ENCODE measurements at regions not wholly inside any gene's neighbourhood (a gene's known extent, or its start where the extent isn't known, plus 50 kb on each side); places are given as distances from the start of the nearest gene placed in this dataset.

DNA sequence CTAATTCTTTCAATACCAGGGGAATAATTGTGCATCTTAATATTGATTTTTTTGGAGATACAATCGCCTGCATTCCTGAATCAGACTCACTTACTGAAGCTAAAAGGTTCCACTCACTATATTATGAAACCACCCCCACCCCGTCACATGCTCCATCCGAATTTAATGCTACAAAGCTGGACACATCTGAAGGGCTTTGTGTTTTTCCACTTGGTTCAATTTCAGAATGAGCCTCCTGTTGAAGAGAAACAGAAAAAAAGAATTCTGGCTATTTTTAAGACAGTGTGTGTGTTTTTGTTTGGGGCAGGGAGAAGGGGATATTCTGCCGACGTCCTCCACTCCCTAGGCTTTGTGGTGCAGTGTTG lies 165.5 kb upstream of the TBX20 start:
- H3K27me3 ChIP-seq (ENCODE audit: control insufficient read depth, insufficient read depth, low read length): no peaks in the 10 kb centered on the region
- no peak overlapping the region for H3K27ac Mint-ChIP-seq
- H3K9me3 Mint-ChIP-seq: no peaks in the 10 kb centered on the region
- 76% methylated on average over 5 of the region's 5 CpGs for WGBS (ENCODE audit: insufficient coverage)
- TF ChIP-seq, protein P1, sequence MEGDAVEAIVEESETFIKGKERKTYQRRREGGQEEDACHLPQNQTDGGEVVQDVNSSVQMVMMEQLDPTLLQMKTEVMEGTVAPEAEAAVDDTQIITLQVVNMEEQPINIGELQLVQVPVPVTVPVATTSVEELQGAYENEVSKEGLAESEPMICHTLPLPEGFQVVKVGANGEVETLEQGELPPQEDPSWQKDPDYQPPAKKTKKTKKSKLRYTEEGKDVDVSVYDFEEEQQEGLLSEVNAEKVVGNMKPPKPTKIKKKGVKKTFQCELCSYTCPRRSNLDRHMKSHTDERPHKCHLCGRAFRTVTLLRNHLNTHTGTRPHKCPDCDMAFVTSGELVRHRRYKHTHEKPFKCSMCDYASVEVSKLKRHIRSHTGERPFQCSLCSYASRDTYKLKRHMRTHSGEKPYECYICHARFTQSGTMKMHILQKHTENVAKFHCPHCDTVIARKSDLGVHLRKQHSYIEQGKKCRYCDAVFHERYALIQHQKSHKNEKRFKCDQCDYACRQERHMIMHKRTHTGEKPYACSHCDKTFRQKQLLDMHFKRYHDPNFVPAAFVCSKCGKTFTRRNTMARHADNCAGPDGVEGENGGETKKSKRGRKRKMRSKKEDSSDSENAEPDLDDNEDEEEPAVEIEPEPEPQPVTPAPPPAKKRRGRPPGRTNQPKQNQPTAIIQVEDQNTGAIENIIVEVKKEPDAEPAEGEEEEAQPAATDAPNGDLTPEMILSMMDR (IDR thresholded peaks at IDR 0.05): no peak
- intact Hi-C loops (cut with micrococcal nuclease): no loop called here
- H3K36me3 ChIP-seq (ENCODE audit: control insufficient read depth, insufficient read depth, low read length): no peaks in the 10 kb centered on the region
- no peak overlapping the region for H3K27ac ChIP-seq (ENCODE audit: low read length)
- peaks cover 9 to 16% of the 10 kb centered on the region in 2 donors for H3K27me3 Mint-ChIP-seq (ENCODE audit: low read depth in 2 of 2)
- ATAC-seq (no peak), DNase-seq (no peak)
- H3K4me1 Mint-ChIP-seq: peaks cover 0 to 6% of the 10 kb centered on the region in 2 donors
- no peaks in the 10 kb centered on the region for H3K4me1 ChIP-seq (ENCODE audit: control insufficient read depth, insufficient read depth, low read length)
- H3K4me3 ChIP-seq (ENCODE audit: low read length): no peak overlapping the region
- H3K36me3 Mint-ChIP-seq: no peaks in the 10 kb centered on the region
- no peak overlapping the region for H3K4me3 Mint-ChIP-seq
- H3K9me3 ChIP-seq (ENCODE audit: control insufficient read depth, insufficient read depth, low read length): no peaks in the 10 kb centered on the region

DNA sequence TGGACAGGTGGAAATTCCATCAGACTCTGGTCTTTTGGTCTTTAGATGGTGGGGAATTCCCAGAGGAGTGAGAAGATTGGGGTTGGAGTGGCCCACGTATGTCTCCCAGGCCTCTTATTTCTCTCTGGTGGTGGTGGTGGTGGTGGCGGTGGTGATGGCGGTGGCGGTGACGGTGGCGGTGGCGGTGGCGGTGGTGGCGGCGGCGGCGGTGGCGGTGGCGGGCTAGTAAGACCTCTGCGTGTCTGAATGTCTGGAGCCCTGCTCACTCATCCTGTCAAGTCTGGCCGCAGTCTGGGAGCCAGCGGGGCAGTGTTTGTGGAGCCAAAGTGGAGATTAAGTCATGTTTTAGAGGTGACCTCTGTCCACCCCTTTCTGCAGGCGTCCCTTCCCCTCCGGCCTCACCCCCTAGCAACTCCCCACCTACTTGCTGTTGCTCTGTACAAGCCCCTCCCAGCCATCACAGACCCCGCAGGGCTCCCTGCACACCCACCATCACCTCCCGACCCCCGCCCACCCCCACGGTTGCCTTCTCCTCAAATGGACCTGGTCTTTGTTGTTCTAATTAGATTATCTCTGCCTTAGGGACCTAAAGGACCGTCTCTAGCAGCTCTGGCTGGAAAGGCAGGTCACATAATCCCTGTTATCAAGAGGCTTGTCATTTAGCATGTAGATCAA lies 165.0 kb upstream of the TBX20 start:
- H3K36me3 Mint-ChIP-seq: no peaks in the 10 kb centered on the region
- Histone ChIP-seq H3K9me3 (ENCODE audit: control insufficient read depth, insufficient read depth, low read length) (no peaks in the 10 kb centered on the region), H3K27me3 (ENCODE audit: control insufficient read depth, insufficient read depth, low read length) (no peaks in the 10 kb centered on the region), H3K4me3 (ENCODE audit: low read length) (no peak overlapping the region), H3K4me1 (ENCODE audit: control insufficient read depth, insufficient read depth, low read length) (no peaks in the 10 kb centered on the region), H3K27ac (ENCODE audit: low read length) (no peak overlapping the region), H3K36me3 (ENCODE audit: control insufficient read depth, insufficient read depth, low read length) (no peaks in the 10 kb centered on the region)
- no peaks in the 10 kb centered on the region for H3K9me3 Mint-ChIP-seq
- peaks cover 0 to 6% of the 10 kb centered on the region in 2 donors for H3K4me1 Mint-ChIP-seq
- TF ChIP-seq, protein P1 (IDR thresholded peaks at IDR 0.05): no peak
- intact Hi-C loops (cut with micrococcal nuclease): no loop called here
- ATAC-seq (no peak), DNase-seq (no peak)
- 83% methylated on average over 21 of the region's 24 CpGs for WGBS (ENCODE audit: insufficient coverage)
- H3K4me3 Mint-ChIP-seq: no peak overlapping the region
- peaks cover 11 to 16% of the 10 kb centered on the region in 2 donors for H3K27me3 Mint-ChIP-seq (ENCODE audit: low read depth in 2 of 2)
- H3K27ac Mint-ChIP-seq: no peak overlapping the region

DNA sequence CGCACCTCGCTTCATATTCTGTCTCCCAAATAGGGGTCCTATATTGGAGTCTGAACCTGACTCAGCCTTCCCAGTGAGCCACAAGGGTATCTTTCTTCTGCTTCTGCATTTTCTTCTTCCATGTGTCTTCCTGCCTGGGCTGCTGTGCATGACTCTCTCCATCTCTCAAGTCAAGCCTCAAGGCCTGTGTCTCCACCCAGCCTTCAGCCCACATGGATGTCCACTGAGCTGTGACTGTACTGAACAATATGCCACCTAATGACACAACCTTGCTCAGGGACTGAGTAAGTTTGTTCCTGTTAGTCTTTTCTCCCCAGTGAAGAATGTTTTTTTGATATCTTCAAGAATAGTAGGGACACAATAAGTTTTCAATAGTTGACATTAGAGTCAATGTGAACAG lies 162.7 kb upstream of the TBX20 start:
- Histone ChIP-seq H3K4me1 (ENCODE audit: control insufficient read depth, insufficient read depth, low read length) (no peaks in the 10 kb centered on the region), H3K27ac (ENCODE audit: low read length) (no peak overlapping the region), H3K36me3 (ENCODE audit: control insufficient read depth, insufficient read depth, low read length) (no peaks in the 10 kb centered on the region), H3K27me3 (ENCODE audit: control insufficient read depth, insufficient read depth, low read length) (no peaks in the 10 kb centered on the region), H3K9me3 (ENCODE audit: control insufficient read depth, insufficient read depth, low read length) (no peaks in the 10 kb centered on the region), H3K4me3 (ENCODE audit: low read length) (no peak overlapping the region)
- ATAC-seq (no peak), DNase-seq (no peak)
- intact Hi-C loops (cut with micrococcal nuclease): no loop called here
- Mint-ChIP-seq H3K27ac (no peak overlapping the region), H3K4me1 (peaks cover 0 to 6% of the 10 kb centered on the region in 2 donors), H3K36me3 (no peaks in the 10 kb centered on the region), H3K9me3 (no peaks in the 10 kb centered on the region), H3K27me3 (ENCODE audit: low read depth in 2 of 2) (peaks cover 22 to 25% of the 10 kb centered on the region in 2 donors), H3K4me3 (no peak overlapping the region)
- 89% methylated on average over 2 of the region's 2 CpGs for WGBS (ENCODE audit: insufficient coverage)
- TF ChIP-seq, protein P1 (IDR thresholded peaks at IDR 0.05): no peak

DNA sequence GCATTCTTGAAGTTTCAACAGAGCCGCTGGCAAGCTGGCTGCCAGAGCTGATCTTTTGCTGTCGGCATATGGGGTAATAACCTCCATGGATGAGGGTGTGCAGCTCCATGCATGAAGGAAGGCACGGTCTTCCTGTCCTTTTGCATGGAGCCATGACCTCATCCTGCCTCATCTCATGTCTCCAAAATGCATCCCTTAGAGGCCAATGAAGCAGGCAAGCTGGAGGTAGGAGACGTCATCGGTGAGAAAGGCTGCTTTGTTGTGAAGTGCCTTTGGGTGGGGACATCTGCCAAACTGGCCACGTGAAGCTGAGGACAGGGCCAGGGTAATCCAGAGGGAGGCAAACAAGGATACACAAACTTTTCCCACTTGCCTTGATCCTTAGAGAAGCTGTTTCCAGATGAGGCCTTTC lies 161.5 kb upstream of the TBX20 start:
- DNase-seq: no peak
- intact Hi-C loops (cut with micrococcal nuclease): no loop called here
- peaks cover 26 to 37% of the 10 kb centered on the region in 2 donors for H3K27me3 Mint-ChIP-seq (ENCODE audit: low read depth in 2 of 2)
- no peaks in the 10 kb centered on the region for H3K9me3 ChIP-seq (ENCODE audit: control insufficient read depth, insufficient read depth, low read length)
- TF ChIP-seq, protein P1 (IDR thresholded peaks at IDR 0.05): no peak
- H3K36me3 Mint-ChIP-seq: no peaks in the 10 kb centered on the region
- H3K4me1 Mint-ChIP-seq: peaks cover 0 to 2% of the 10 kb centered on the region in 2 donors
- no peak overlapping the region for H3K27ac ChIP-seq (ENCODE audit: low read length)
- no peak overlapping the region for H3K27ac Mint-ChIP-seq
- H3K36me3 ChIP-seq (ENCODE audit: control insufficient read depth, insufficient read depth, low read length): no peaks in the 10 kb centered on the region
- H3K4me1 ChIP-seq (ENCODE audit: control insufficient read depth, insufficient read depth, low read length): no peaks in the 10 kb centered on the region
- H3K9me3 Mint-ChIP-seq: no peaks in the 10 kb centered on the region
- H3K4me3 Mint-ChIP-seq: no peak overlapping the region
- 90% methylated on average over 6 of the region's 6 CpGs for WGBS (ENCODE audit: insufficient coverage)
- no peaks in the 10 kb centered on the region for H3K27me3 ChIP-seq (ENCODE audit: control insufficient read depth, insufficient read depth, low read length)
- no peak for ATAC-seq
- H3K4me3 ChIP-seq (ENCODE audit: low read length): no peak overlapping the region
